HCT116 (cell line): ENCODE measurements at regions not wholly inside any gene's neighbourhood (a gene's known extent, or its start where the extent isn't known, plus 50 kb on each side); places are given as distances from the start of the nearest gene placed in this dataset.

Experiments
- ATAC-seq: fragments of 200-7000 bp; cut with Tn5 transposase; 2 replicates; pipeline ENCODE4 v1.9.1; 2020; ENCODE audit warnings: mild to moderate bottlenecking, moderate library complexity
- BruUV-seq: library from RNA; stranded (reverse); fragments of 400-500 nt; replicated peaks from 2 replicates; lab custom pipeline; 2021; lab: Mats Ljungman, UMichigan
- CTCF ChIA-PET: fragments of 300-600 bp; sonication (Branson Sonifier 250); formaldehyde crosslinking; loops from one replicate; lab custom pipeline; 2021; ENCODE audit warnings: antibody characterized with exemption; lab: Charles Lee
- POLR2A ChIA-PET: fragments of 300-600, 350-600 bp; sonication (Branson Sonifier 250); formaldehyde crosslinking; loops from one replicate; lab custom pipeline; 2021; ENCODE audit warnings: antibody characterized with exemption; lab: Charles Lee
- RAD21 ChIA-PET, 2 experiments: fragments of 300-600 bp; sonication (Branson Sonifier 250); formaldehyde crosslinking; loops; one replicate each; lab custom pipeline; 2023; ENCODE audit warnings: low total read pairs in 2 of 2; ENCODE audit not compliant: uncharacterized antibody in 2 of 2, unreplicated experiment in 2 of 2, low non-redundant PET in 1 of 2; lab: Charles Lee
- DNase-seq: peaks from one replicate; pipeline ENCODE4 v3.0.0-alpha.2; 2010; ENCODE audit warnings: low read depth, low spot score
- H2AFZ ChIP-seq: fragments of 200-600 bp; shearing (Covaris generic), sonication (generic); 2 replicates; pipeline ENCODE4 v1.6.1; 2017; ENCODE audit warnings: low read depth, mixed run types, mixed read lengths, antibody characterized with exemption, low read length; ENCODE audit not compliant: poor library complexity, severe bottlenecking
- H3K27ac ChIP-seq: 2 replicates; pipeline ENCODE4 v1.5.1; 2012; ENCODE audit warnings: low read depth, low read length
- H3K27me3 ChIP-seq: fragments of 200-600 bp; sonication (generic); 2 replicates; pipeline ENCODE4 v1.6.1; 2016; ENCODE audit warnings: mixed run types, low read length, mixed read lengths; ENCODE audit not compliant: insufficient read depth
- H3K36me3 ChIP-seq, 2 experiments: fragments of 200-500 bp in 1 of 2; fragments of 200-600 bp in 1 of 2; sonication (Bioruptor generic) in 1 of 2; sonication (generic) in 1 of 2; 2 replicates each; pipeline versions ENCODE4 v1.5.1 to v1.6.1; 2014 to 2016; ENCODE audit warnings: low read length in 2 of 2, inconsistent platforms in 1 of 2, mixed read lengths in 1 of 2, mixed run types in 1 of 2; ENCODE audit not compliant: insufficient read depth in 2 of 2, control insufficient read depth in 1 of 2
- H3K4me1 ChIP-seq, 2 experiments: fragments of 200-600 bp in 1 of 2; sonication (generic) in 1 of 2; 2 replicates each; pipeline versions ENCODE4 v1.5.1 to v1.6.1; 2012 to 2017; ENCODE audit warnings: low read length in 2 of 2, inconsistent platforms in 1 of 2, mild to moderate bottlenecking in 1 of 2, mixed read lengths in 1 of 2, mixed run types in 1 of 2, moderate library complexity in 1 of 2; ENCODE audit not compliant: insufficient read depth in 2 of 2, control insufficient read depth in 1 of 2
- H3K4me2 ChIP-seq: fragments of 200-600 bp; sonication (generic); 2 replicates; pipeline ENCODE4 v1.6.1; 2017; ENCODE audit warnings: mixed run types, low read length, mixed read lengths
- H3K4me3 ChIP-seq, 2 experiments: fragments of 200-600 bp in 1 of 2; sonication (generic) in 1 of 2; replicated peaks in 1 of 2; 2 replicates each; pipeline ENCODE4 v1.5.1; 2011 to 2016; ENCODE audit warnings: low read length in 2 of 2, control low read depth in 1 of 2, low read depth in 1 of 2, mild to moderate bottlenecking in 1 of 2, mixed read lengths in 1 of 2, mixed run types in 1 of 2
- H3K79me2 ChIP-seq: fragments of 200-600 bp; sonication (generic); 2 replicates; pipeline ENCODE4 v1.6.1; 2017; ENCODE audit warnings: mild to moderate bottlenecking, mixed run types, low read length, moderate library complexity, mixed read lengths; ENCODE audit not compliant: insufficient read depth
- H3K9ac ChIP-seq: fragments of 200-600 bp; sonication (generic); 2 replicates; pipeline ENCODE4 v1.6.1; 2016; ENCODE audit warnings: low read length, mixed read lengths
- H3K9me2 ChIP-seq: fragments of 200-600 bp; sonication (generic), shearing (Covaris generic); 2 replicates; pipeline ENCODE4 v1.6.1; 2017; ENCODE audit warnings: mixed run types, mild to moderate bottlenecking, moderate library complexity; ENCODE audit not compliant: insufficient read depth
- H3K9me3 ChIP-seq, 2 experiments: fragments of 200-500 bp in 1 of 2; fragments of 200-600 bp in 1 of 2; sonication (Bioruptor generic) in 1 of 2; sonication (generic) in 1 of 2; 2 replicates each; pipeline ENCODE4 v1.6.1; 2014 to 2017; ENCODE audit warnings: low read length in 2 of 2, mixed read lengths in 2 of 2, inconsistent platforms in 1 of 2, low read depth in 1 of 2, mild to moderate bottlenecking in 1 of 2, mixed run types in 1 of 2, moderate library complexity in 1 of 2; ENCODE audit not compliant: control insufficient read depth in 1 of 2, insufficient read depth in 1 of 2
- H4K20me1 ChIP-seq: fragments of 200-600 bp; sonication (generic), shearing (Covaris generic); 2 replicates; pipeline ENCODE4 v1.6.1; 2017; ENCODE audit warnings: mixed run types, mild to moderate bottlenecking, moderate library complexity; ENCODE audit not compliant: insufficient read depth
- CEBPB ChIP-seq: IDR thresholded peaks from 2 replicates; pipeline ENCODE4 v1.6.1; 2012; ENCODE audit warnings: low read depth
- CTCF ChIP-seq, 3 experiments: fragments of 200-600 bp in 1 of 3; sonication (generic) in 1 of 3; IDR thresholded peaks in 2 of 3; conservative IDR thresholded peaks in 1 of 3; 2 replicates each; pipeline ENCODE4 v1.5.1; 2012 to 2017; ENCODE audit warnings: low read depth in 2 of 3, low read length in 2 of 3, antibody characterized with exemption in 1 of 3, borderline replicate concordance in 1 of 3, control low read depth in 1 of 3, mild to moderate bottlenecking in 1 of 3, mixed read lengths in 1 of 3, mixed run types in 1 of 3, moderate library complexity in 1 of 3; ENCODE audit not compliant: insufficient read depth in 1 of 3
- ELF1 ChIP-seq: IDR thresholded peaks from 2 replicates; pipeline ENCODE4 v1.6.1; 2012; ENCODE audit warnings: low read depth, borderline replicate concordance
- EZH2 ChIP-seq: fragments of 200-600 bp; sonication (generic); IDR thresholded peaks from 2 replicates; pipeline ENCODE4 v1.6.1; 2017; ENCODE audit warnings: antibody characterized with exemption, mixed run types
- FOSL1 ChIP-seq: IDR thresholded peaks from 2 replicates; pipeline ENCODE4 v1.6.1; 2012; ENCODE audit warnings: low read depth
- POLR2A ChIP-seq: IDR thresholded peaks from 2 replicates; pipeline ENCODE4 v1.7.0; 2011; ENCODE audit warnings: borderline replicate concordance; ENCODE audit not compliant: insufficient read depth, insufficient read length; ENCODE audit errors: extremely low read depth
- POLR2AphosphoS5 ChIP-seq: IDR thresholded peaks from 2 replicates; pipeline ENCODE4 v1.6.1; 2011; ENCODE audit warnings: mild to moderate bottlenecking, low read depth, low read length, moderate library complexity
- REST ChIP-seq: IDR thresholded peaks from 2 replicates; pipeline ENCODE4 v1.6.1; 2012; ENCODE audit warnings: low read depth
- SIN3A ChIP-seq: IDR thresholded peaks from 2 replicates; pipeline ENCODE4 v1.6.1; 2012; ENCODE audit warnings: low read depth
- SP1 ChIP-seq: IDR thresholded peaks from 2 replicates; pipeline ENCODE4 v1.6.1; 2012; ENCODE audit warnings: low read depth
- SRF ChIP-seq: IDR thresholded peaks from 2 replicates; pipeline ENCODE4 v1.6.1; 2012; ENCODE audit warnings: low read depth
- TCF7L2 ChIP-seq: IDR thresholded peaks from 2 replicates; pipeline ENCODE4 v1.7.0; 2011; ENCODE audit warnings: borderline replicate concordance, inconsistent platforms; ENCODE audit not compliant: insufficient read depth, insufficient read length; ENCODE audit errors: extremely low read depth
- YY1 ChIP-seq: IDR thresholded peaks from 2 replicates; pipeline ENCODE4 v1.6.1; 2011; ENCODE audit warnings: low read length, low read depth, moderate library complexity, mild to moderate bottlenecking; ENCODE audit not compliant: insufficient replicate concordance; ENCODE audit errors: extremely low read depth
- ZFX ChIP-seq: fragments of 450-650 bp; IDR thresholded peaks from 2 replicates; pipeline ENCODE4 v1.6.1; 2017
- intact Hi-C: fragments of 100-400 bp; cut with micrococcal nuclease; formaldehyde crosslinking; loops from 2 replicates; pipeline ENCODE4 v1.10.0; 2022

DNA sequence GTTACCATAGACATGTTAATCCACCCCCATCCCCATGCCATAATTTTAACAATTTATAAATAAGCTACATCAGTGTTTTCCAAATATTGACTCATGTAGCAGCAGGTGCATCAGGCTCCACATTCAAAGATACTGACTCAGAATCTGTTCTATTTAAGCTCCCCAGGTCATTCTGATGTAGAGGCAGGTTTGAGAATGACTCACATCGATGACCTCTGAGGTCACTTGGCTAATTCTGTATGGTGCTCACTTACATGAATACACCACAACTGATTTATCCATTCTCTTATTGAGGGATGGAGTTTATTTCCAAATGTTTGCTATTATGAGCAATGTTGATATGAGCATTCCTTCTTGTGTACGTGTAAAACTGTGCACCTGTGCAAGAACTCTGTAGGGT is 1159.0 kb downstream of the TYW1 start:
- intact Hi-C loops: no loop called here
- Histone ChIP-seq H3K4me3 (no peak overlapping the region), H3K27me3 (no peaks in the 10 kb centered on the region), H4K20me1 (no peaks in the 10 kb centered on the region), H3K9me3 (peaks cover 4 to 6% of the 10 kb centered on the region in 2 experiments; a peak in 2 of 4 replicates), H3K4me2 (no peak overlapping the region), H3K27ac (no peak overlapping the region), H3K9ac (no peak overlapping the region), H3K36me3 (no peaks in the 10 kb centered on the region), H3K4me1 (no peaks in the 10 kb centered on the region), H2AFZ (no peak overlapping the region), H3K9me2 (no peaks in the 10 kb centered on the region), H3K79me2 (no peaks in the 10 kb centered on the region)
- ChIA-PET CTCF (no interaction called here), RAD21 (no interaction called here), POLR2A (no interaction called here)
- ATAC-seq (no peak), DNase-seq (no peak)
- BruUV-seq: no TSS peak
- no peak for TF ChIP-seq YY1
- no peak for TF ChIP-seq EZH2
- TF ChIP-seq ZFX: no peak
- no peak for TF ChIP-seq SIN3A
- no peak for TF ChIP-seq REST
- no peak for TF ChIP-seq SRF
- TF ChIP-seq CTCF (IDR thresholded peaks at IDR 0.05 in 2 of 3, conservative IDR thresholded peaks at IDR 0.05 in 1 of 3; ENCODE audit: borderline replicate concordance in 1 of 3, insufficient read depth in 1 of 3, low read depth in 2 of 3, low read length in 2 of 3): no peak
- no peak for TF ChIP-seq FOSL1
- no peak for TF ChIP-seq SP1
- TF ChIP-seq ELF1: no peak
- TF ChIP-seq POLR2AphosphoS5: no peak
- no peak for TF ChIP-seq POLR2A
- no peak for TF ChIP-seq CEBPB
- TF ChIP-seq TCF7L2: no peak
